H9 (cell line): ENCODE measurements at regions not wholly inside any gene's neighbourhood (a gene's known extent, or its start where the extent isn't known, plus 50 kb on each side); places are given as distances from the start of the nearest gene placed in this dataset.
A peak's percentile ranks its signal among the peaks of the same experiment; 100 is the strongest.

Experiments
- DNase-seq: peaks from one replicate; pipeline ENCODE4 v3.0.0-alpha.2; 2017
- H2AFZ ChIP-seq: one replicate; pipeline ENCODE4 v1.6.1; 2013; ENCODE audit warnings: mild to moderate bottlenecking, low read length, control low read depth, moderate library complexity
- H2AK5ac ChIP-seq: 2 replicates; pipeline ENCODE4 v1.6.1; 2013; ENCODE audit warnings: low read length, control low read depth, mixed read lengths; ENCODE audit not compliant: insufficient read length
- H2BK120ac ChIP-seq: one replicate; pipeline ENCODE4 v1.6.1; 2013; ENCODE audit warnings: low read depth, mild to moderate bottlenecking, low read length, control low read depth, inconsistent platforms; ENCODE audit not compliant: poor library complexity, severe bottlenecking
- H2BK12ac ChIP-seq: 2 replicates; pipeline ENCODE4 v1.6.1; 2013; ENCODE audit warnings: low read length, control low read depth, mixed read lengths, low read depth; ENCODE audit not compliant: insufficient read length
- H2BK15ac ChIP-seq: 2 replicates; pipeline ENCODE4 v1.6.1; 2013; ENCODE audit warnings: low read depth, low read length, control low read depth
- H2BK20ac ChIP-seq: one replicate; pipeline ENCODE4 v1.6.1; 2013; ENCODE audit warnings: low read depth, mild to moderate bottlenecking, low read length, control low read depth, inconsistent platforms; ENCODE audit not compliant: poor library complexity, severe bottlenecking
- H2BK5ac ChIP-seq: 2 replicates; pipeline ENCODE4 v1.6.1; 2013; ENCODE audit warnings: low read length, control low read depth, mixed read lengths; ENCODE audit not compliant: insufficient read length
- H3K14ac ChIP-seq: 2 replicates; pipeline ENCODE4 v1.6.1; 2013; ENCODE audit warnings: low read length, control low read depth; ENCODE audit not compliant: insufficient read depth
- H3K18ac ChIP-seq: 2 replicates; pipeline ENCODE4 v1.6.1; 2013; ENCODE audit warnings: low read depth, mild to moderate bottlenecking, mixed read lengths, low read length, control low read depth; ENCODE audit not compliant: insufficient read length
- H3K23ac ChIP-seq: 2 replicates; pipeline ENCODE4 v1.6.1; 2013; ENCODE audit warnings: low read length, control low read depth, mixed read lengths, low read depth; ENCODE audit not compliant: insufficient read length
- H3K23me2 ChIP-seq: 2 replicates; pipeline ENCODE4 v1.6.1; 2013; ENCODE audit warnings: low read depth, mild to moderate bottlenecking, mixed read lengths, low read length, control low read depth; ENCODE audit not compliant: insufficient read length, poor library complexity, severe bottlenecking
- H3K27ac ChIP-seq: 2 replicates; pipeline ENCODE4 v1.5.1; 2013; ENCODE audit warnings: low read length, control low read depth, mixed read lengths, low read depth; ENCODE audit not compliant: insufficient read length
- H3K27me3 ChIP-seq: 2 replicates; pipeline ENCODE4 v1.6.1; 2013; ENCODE audit warnings: low read length, control low read depth, inconsistent platforms; ENCODE audit not compliant: insufficient read depth
- H3K4ac ChIP-seq: 2 replicates; pipeline ENCODE4 v1.6.1; 2013; ENCODE audit warnings: low read depth, mild to moderate bottlenecking, control low read depth, inconsistent platforms, low read length, moderate library complexity
- H3K4me1 ChIP-seq: 2 replicates; pipeline ENCODE4 v1.6.1; 2013; ENCODE audit warnings: low read length, control low read depth, inconsistent platforms; ENCODE audit not compliant: insufficient read depth
- H3K4me2 ChIP-seq: 2 replicates; pipeline ENCODE4 v1.6.1; 2013; ENCODE audit warnings: low read length, control low read depth, mixed read lengths; ENCODE audit not compliant: insufficient read length, insufficient read depth
- H3K56ac ChIP-seq: 2 replicates; pipeline ENCODE4 v1.6.1; 2013; ENCODE audit warnings: low read depth, mild to moderate bottlenecking, mixed read lengths, low read length, control low read depth; ENCODE audit not compliant: insufficient read length
- H3K79me1 ChIP-seq: 2 replicates; pipeline ENCODE4 v1.6.1; 2013; ENCODE audit warnings: low read depth, mild to moderate bottlenecking, moderate library complexity, low read length, control low read depth, inconsistent platforms; ENCODE audit not compliant: insufficient read depth, poor library complexity, severe bottlenecking
- H3K79me2 ChIP-seq: 2 replicates; pipeline ENCODE4 v1.6.1; 2013; ENCODE audit warnings: low read length, control low read depth, inconsistent platforms; ENCODE audit not compliant: insufficient read depth
- H3K9ac ChIP-seq: 2 replicates; pipeline ENCODE4 v1.6.1; 2013; ENCODE audit warnings: low read length, control low read depth, mixed read lengths; ENCODE audit not compliant: insufficient read length; ENCODE audit errors: extremely low read depth
- H3K9me3 ChIP-seq: one replicate; pipeline ENCODE4 v1.6.1; 2013; ENCODE audit warnings: low read depth, low read length, inconsistent platforms; ENCODE audit not compliant: control insufficient read depth
- H3T11ph ChIP-seq: one replicate; pipeline ENCODE4 v1.6.1; 2013; ENCODE audit warnings: mild to moderate bottlenecking, low read length, control low read depth, inconsistent platforms
- H4K20me1 ChIP-seq: one replicate; pipeline ENCODE4 v1.6.1; 2013; ENCODE audit not compliant: control insufficient read depth, insufficient read length, insufficient read depth
- H4K5ac ChIP-seq: 2 replicates; pipeline ENCODE4 v1.6.1; 2013; ENCODE audit warnings: low read depth, mild to moderate bottlenecking, mixed read lengths, low read length, control low read depth; ENCODE audit not compliant: insufficient read length
- H4K8ac ChIP-seq: replicated peaks from 2 replicates; pipeline ENCODE4 v1.6.1; 2013; ENCODE audit warnings: low read length, control low read depth, mixed read lengths, low read depth; ENCODE audit not compliant: insufficient read length
- H4K91ac ChIP-seq: 2 replicates; pipeline ENCODE4 v1.6.1; 2013; ENCODE audit warnings: low read depth, mild to moderate bottlenecking, moderate library complexity, mixed read lengths, low read length, control low read depth; ENCODE audit not compliant: insufficient read length
- H3K27ac Mint-ChIP-seq, 3 experiments: 2 replicates in 2 of 3; 3 replicates in 1 of 3; pipeline ENCODE4 v1.8.0; 2020 to 2021; ENCODE audit warnings: mixed read lengths in 3 of 3, mild to moderate bottlenecking in 1 of 3, moderate library complexity in 1 of 3
- H3K27me3 Mint-ChIP-seq: 2 replicates; pipeline ENCODE4 v1.8.0; 2021; ENCODE audit warnings: low read depth, mild to moderate bottlenecking, moderate library complexity, mixed read lengths
- H3K36me3 Mint-ChIP-seq, 3 experiments: 2 replicates in 2 of 3; 3 replicates in 1 of 3; pipeline ENCODE4 v1.8.0; 2020 to 2021; ENCODE audit warnings: low read depth in 3 of 3, mixed read lengths in 3 of 3; ENCODE audit not compliant: insufficient read depth in 1 of 3
- H3K4me1 Mint-ChIP-seq, 2 experiments: 2 replicates each; pipeline ENCODE4 v1.8.0; 2020; ENCODE audit warnings: mixed read lengths in 2 of 2
- H3K4me3 Mint-ChIP-seq, 2 experiments: 2 replicates in 1 of 2; 3 replicates in 1 of 2; pipeline ENCODE4 v1.8.0; 2020 to 2021; ENCODE audit warnings: mild to moderate bottlenecking in 2 of 2, mixed read lengths in 2 of 2, moderate library complexity in 1 of 2
- H3K9me3 Mint-ChIP-seq, 2 experiments: 2 replicates in 1 of 2; 3 replicates in 1 of 2; pipeline ENCODE4 v1.8.0; 2020; ENCODE audit warnings: mild to moderate bottlenecking in 2 of 2, mixed read lengths in 2 of 2, moderate library complexity in 1 of 2
- CTCF ChIP-seq: fragments of 200-600 bp; sonication (generic); conservative IDR thresholded peaks from 3 replicates; pipeline ENCODE4 v1.8.0; 2021; ENCODE audit warnings: antibody characterized with exemption, mild to moderate bottlenecking
- WGBS: extraction: QIAGEN DNeasy Blood & Tissue Kit; methylation state at CpG from one replicate; pipeline ENCODE4 v1.1.7; 2013; ENCODE audit warnings: missing lambda C conversion rate, low lambda C conversion rate, mixed read lengths; ENCODE audit not compliant: insufficient read length; ENCODE audit errors: extremely low coverage; 5-methylcytosine and 5-hydroxymethylcytosine counted together

- no peaks in the 10 kb centered on the region for H4K20me1 ChIP-seq
- no peaks in the 10 kb centered on the region for H3K9me3 ChIP-seq
- H3K79me2 ChIP-seq, result no peaks in the 10 kb centered on the region
- H4K8ac ChIP-seq, result no peak overlapping the region
- no peak overlapping the region for H3T11ph ChIP-seq
- H4K5ac ChIP-seq, result no peak overlapping the region
- no peak overlapping the region for H3K4me2 ChIP-seq
- H3K4me1 ChIP-seq, result no peaks in the 10 kb centered on the region
- H2BK12ac ChIP-seq, result no peak overlapping the region
- no peak overlapping the region for H3K9ac ChIP-seq
- H3K36me3 Mint-ChIP-seq, result peaks cover 0 to 6% (median 6%) of the 10 kb centered on the region in 3 experiments; a peak in 4 of 7 replicates
- no peak overlapping the region for H3K4ac ChIP-seq
- H4K91ac ChIP-seq, result no peak overlapping the region
- no peak overlapping the region for H2BK5ac ChIP-seq
- no peak overlapping the region for H2AFZ ChIP-seq
- H3K56ac ChIP-seq, result no peak overlapping the region
- H2BK120ac ChIP-seq, result no peak overlapping the region
- no peaks in the 10 kb centered on the region for H3K27me3 Mint-ChIP-seq
- no peak overlapping the region for H3K18ac ChIP-seq
- H3K79me1 ChIP-seq, result no peaks in the 10 kb centered on the region
- no peak overlapping the region for H3K23ac ChIP-seq
- H3K27me3 ChIP-seq, result no peaks in the 10 kb centered on the region
- H2BK15ac ChIP-seq, result no peak overlapping the region
- peak overlapping the region in 1 of 3 experiments; percentile 59; a peak in 1 of 7 replicates for H3K27ac Mint-ChIP-seq
- no peak overlapping the region for H2AK5ac ChIP-seq
- no peak overlapping the region for H2BK20ac ChIP-seq
- H3K4me3 Mint-ChIP-seq, result no peak overlapping the region
- TF ChIP-seq CTCF, result no peak
- H3K14ac ChIP-seq, result no peak overlapping the region
- WGBS, result no CpG with 5 or more reads among the region's 1 CpG
- no peak overlapping the region for H3K27ac ChIP-seq
- peaks cover 5 to 11% of the 10 kb centered on the region in 2 experiments; a peak in 4 of 5 replicates for H3K9me3 Mint-ChIP-seq
- no peak for DNase-seq
- H3K23me2 ChIP-seq, result no peaks in the 10 kb centered on the region
- H3K4me1 Mint-ChIP-seq, result no peaks in the 10 kb centered on the region
These were observed 822.3 kb downstream of the LRFN5 start for GRCh38 chr14:42428996-42429395.
